ENCODE measurements at regions not wholly inside any gene's neighbourhood (a gene's known extent, or its start where the extent isn't known, plus 50 kb on each side); places are given as distances from the start of the nearest gene placed in this dataset.

DNA sequence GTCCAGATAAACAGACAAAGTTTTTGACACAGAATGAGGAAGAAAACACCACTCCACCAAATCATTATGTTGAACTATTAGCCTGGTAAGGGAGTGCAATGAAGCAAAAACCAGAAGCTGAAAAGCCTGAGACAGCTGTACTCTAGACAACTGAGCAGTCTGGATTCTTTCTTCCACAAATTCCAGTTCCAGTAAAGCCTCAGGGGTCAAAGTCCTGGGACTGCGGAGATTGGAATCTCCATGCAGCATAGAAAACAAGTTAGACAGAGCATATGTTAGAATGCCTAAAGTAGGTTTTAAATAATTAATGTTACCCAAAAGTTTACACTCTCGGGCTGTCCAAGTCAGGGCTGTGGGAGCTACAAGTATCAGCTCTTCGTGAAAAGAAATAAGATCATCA is 263.2 kb downstream of the TECRL start:
- Histone ChIP-seq H2AFZ (ENCODE audit: low read length) (no peak overlapping the region), H3K27me3 (ENCODE audit: insufficient read depth, low read length) (no peaks in the 10 kb centered on the region), H3K9me3 (ENCODE audit: control insufficient read depth, low read depth, low read length) (no peaks in the 10 kb centered on the region), H3K23ac (ENCODE audit: insufficient read length, low read depth, low read length) (no peak overlapping the region), H3K56ac (ENCODE audit: insufficient read length, low read depth, low read length) (no peak overlapping the region), H3T11ph (ENCODE audit: low read length) (no peak overlapping the region), H4K91ac (ENCODE audit: insufficient read length, low read depth, low read length) (no peak overlapping the region), H3K14ac (ENCODE audit: insufficient read depth, low read length) (no peak overlapping the region), H3K23me2 (ENCODE audit: insufficient read length, low read depth, low read length, poor library complexity, severe bottlenecking) (no peaks in the 10 kb centered on the region), H2BK12ac (ENCODE audit: insufficient read length, low read depth, low read length) (no peak overlapping the region), H3K27ac (ENCODE audit: insufficient read length, low read depth, low read length) (no peak overlapping the region), H3K79me1 (ENCODE audit: insufficient read depth, low read depth, low read length, poor library complexity, severe bottlenecking) (no peaks in the 10 kb centered on the region), H2BK20ac (ENCODE audit: low read depth, low read length, poor library complexity, severe bottlenecking) (no peak overlapping the region), H2BK120ac (ENCODE audit: low read depth, low read length, poor library complexity, severe bottlenecking) (no peak overlapping the region), H2BK5ac (ENCODE audit: insufficient read length, low read length) (no peak overlapping the region), H4K8ac (replicated peaks; ENCODE audit: insufficient read length, low read depth, low read length) (no peak overlapping the region), H3K4ac (ENCODE audit: low read depth, low read length) (no peak overlapping the region), H2BK15ac (ENCODE audit: low read depth, low read length) (no peak overlapping the region), H3K79me2 (ENCODE audit: insufficient read depth, low read length) (no peaks in the 10 kb centered on the region), H3K4me1 (ENCODE audit: insufficient read depth, low read length) (no peaks in the 10 kb centered on the region), H3K9ac (ENCODE audit: extremely low read depth, insufficient read length, low read length) (no peak overlapping the region), H3K4me2 (ENCODE audit: insufficient read depth, insufficient read length, low read length) (no peak overlapping the region), H3K18ac (ENCODE audit: insufficient read length, low read depth, low read length) (no peak overlapping the region), H4K5ac (ENCODE audit: insufficient read length, low read depth, low read length) (no peak overlapping the region), H2AK5ac (ENCODE audit: insufficient read length, low read length) (no peak overlapping the region), H4K20me1 (ENCODE audit: control insufficient read depth, insufficient read depth, insufficient read length) (no peaks in the 10 kb centered on the region)
- H3K27ac Mint-ChIP-seq: no peak overlapping the region
- peaks cover 15 to 22% (median 16%) of the 10 kb centered on the region in 3 experiments for H3K36me3 Mint-ChIP-seq (ENCODE audit: insufficient read depth in 1 of 3, low read depth in 3 of 3)
- H3K4me1 Mint-ChIP-seq: no peaks in the 10 kb centered on the region
- H3K9me3 Mint-ChIP-seq: peaks cover 25 to 31% of the 10 kb centered on the region in 2 experiments
- TF ChIP-seq, protein P1, sequence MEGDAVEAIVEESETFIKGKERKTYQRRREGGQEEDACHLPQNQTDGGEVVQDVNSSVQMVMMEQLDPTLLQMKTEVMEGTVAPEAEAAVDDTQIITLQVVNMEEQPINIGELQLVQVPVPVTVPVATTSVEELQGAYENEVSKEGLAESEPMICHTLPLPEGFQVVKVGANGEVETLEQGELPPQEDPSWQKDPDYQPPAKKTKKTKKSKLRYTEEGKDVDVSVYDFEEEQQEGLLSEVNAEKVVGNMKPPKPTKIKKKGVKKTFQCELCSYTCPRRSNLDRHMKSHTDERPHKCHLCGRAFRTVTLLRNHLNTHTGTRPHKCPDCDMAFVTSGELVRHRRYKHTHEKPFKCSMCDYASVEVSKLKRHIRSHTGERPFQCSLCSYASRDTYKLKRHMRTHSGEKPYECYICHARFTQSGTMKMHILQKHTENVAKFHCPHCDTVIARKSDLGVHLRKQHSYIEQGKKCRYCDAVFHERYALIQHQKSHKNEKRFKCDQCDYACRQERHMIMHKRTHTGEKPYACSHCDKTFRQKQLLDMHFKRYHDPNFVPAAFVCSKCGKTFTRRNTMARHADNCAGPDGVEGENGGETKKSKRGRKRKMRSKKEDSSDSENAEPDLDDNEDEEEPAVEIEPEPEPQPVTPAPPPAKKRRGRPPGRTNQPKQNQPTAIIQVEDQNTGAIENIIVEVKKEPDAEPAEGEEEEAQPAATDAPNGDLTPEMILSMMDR (conservative IDR thresholded peaks at IDR 0.05): no peak
- no peak overlapping the region for H3K4me3 Mint-ChIP-seq
- no CpG with 5 or more reads among the region's 3 CpGs for WGBS (ENCODE audit: extremely low coverage, insufficient read length, low lambda C conversion rate)
- H3K27me3 Mint-ChIP-seq (ENCODE audit: low read depth): no peaks in the 10 kb centered on the region
- no peak for DNase-seq

Data from H9 (cell line).